Body of pancreas (tissue), 4 donors: ENCODE measurements at regions not wholly inside any gene's neighbourhood (a gene's known extent, or its start where the extent isn't known, plus 50 kb on each side); places are given as distances from the start of the nearest gene placed in this dataset.

Experiments
- CTCF ChIP-seq, 7 experiments: fragments of 450-650 bp in 4 of 7; fragments of 200-600 bp in 3 of 7; sonication (generic) in 3 of 7; IDR thresholded peaks; one replicate each; pipeline ENCODE4 v1.5.1; 2016 to 2019; ENCODE audit warnings: antibody characterized with exemption in 7 of 7
- POLR2A ChIP-seq, 3 donors: fragments of 450-650 bp; IDR thresholded peaks; one replicate each; pipeline ENCODE4 v1.6.1; 2016; ENCODE audit warnings: antibody characterized with exemption in 3 of 3, mild to moderate bottlenecking in 2 of 3

- no peak for TF ChIP-seq CTCF (IDR thresholded peaks at IDR 0.05)
- no peak for TF ChIP-seq POLR2A (IDR thresholded peaks at IDR 0.05)
Observed at GRCh38 chr14:98993818-98994217, 278.2 kb downstream of the BCL11B start.
